ENCODE measurements at regions not wholly inside any gene's neighbourhood (a gene's known extent, or its start where the extent isn't known, plus 50 kb on each side); places are given as distances from the start of the nearest gene placed in this dataset.

DNA sequence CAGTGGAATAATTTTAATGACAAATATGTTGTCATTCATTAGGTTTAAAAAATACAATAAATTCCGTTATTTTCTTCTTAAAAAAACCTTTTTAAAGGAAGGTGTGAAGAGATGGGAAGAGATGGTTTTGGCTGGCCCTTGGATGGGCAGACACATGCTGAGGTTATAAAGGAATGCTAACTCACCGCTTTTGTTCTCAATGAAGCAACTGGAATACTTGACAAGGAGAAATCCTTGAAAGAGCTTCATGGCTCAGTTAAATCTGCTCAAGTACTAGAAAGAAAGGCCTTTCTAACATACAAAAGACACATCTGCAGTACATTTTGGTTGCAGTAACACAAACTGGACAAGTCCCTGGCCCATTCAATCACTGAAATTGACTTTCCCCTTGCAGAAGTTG lies 158.3 kb upstream of the KCNJ16 start:
- Mint-ChIP-seq H3K27me3 (no peaks in the 10 kb centered on the region), H3K4me1 (no peaks in the 10 kb centered on the region), H3K36me3 (peaks cover 0 to 4% of the 10 kb centered on the region in 2 donors), H3K4me3 (no peak overlapping the region), H3K9me3 (peaks cover 0 to 19% (median 3%) of the 10 kb centered on the region in 7 donors), H3K27ac (no peak overlapping the region)
- ATAC-seq (ENCODE audit: low read depth in 2 of 2) (no peak), DNase-seq (no peak)

GRCh38 chr17:69918164-69918563 lies 156.9 kb upstream of the KCNJ16 start:
- peaks cover 0 to 4% of the 10 kb centered on the region in 2 donors for H3K36me3 Mint-ChIP-seq
- no peaks in the 10 kb centered on the region for H3K27me3 Mint-ChIP-seq
- no peak overlapping the region for H3K27ac Mint-ChIP-seq
- H3K4me1 Mint-ChIP-seq, result no peaks in the 10 kb centered on the region
- DNase-seq, result no peak
- H3K9me3 Mint-ChIP-seq, result peaks cover 0 to 19% (median 3%) of the 10 kb centered on the region in 7 donors
- ATAC-seq (ENCODE audit: low read depth in 2 of 2), result no peak
- no peak overlapping the region for H3K4me3 Mint-ChIP-seq

- Mint-ChIP-seq H3K36me3 (peaks cover 0 to 4% of the 10 kb centered on the region in 2 donors), H3K27ac (no peak overlapping the region), H3K27me3 (no peaks in the 10 kb centered on the region)
Observed at GRCh38 chr17:69919789-69920188, 155.2 kb upstream of the KCNJ16 start.

DNA sequence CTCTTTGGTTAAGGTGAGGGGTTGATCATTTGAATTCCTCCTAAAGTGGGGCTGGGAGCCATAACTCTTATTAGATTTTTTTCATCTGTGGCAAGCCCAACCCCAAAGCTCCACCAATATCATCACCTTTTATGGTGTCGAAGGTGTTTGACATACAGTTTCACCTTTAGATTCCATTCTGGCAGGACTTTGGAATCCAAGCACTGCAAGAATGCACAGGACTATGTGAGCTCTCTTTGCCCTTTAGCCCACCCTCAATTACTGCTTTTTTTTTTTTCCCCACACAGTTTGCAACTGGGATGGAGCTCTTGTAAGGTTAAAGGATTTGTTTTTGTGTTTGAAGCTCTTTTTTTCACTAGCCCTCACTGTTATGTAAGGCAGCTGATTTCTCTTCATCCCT lies 154.0 kb upstream of the KCNJ16 start:
- Mint-ChIP-seq H3K36me3 (peaks cover 0 to 5% of the 10 kb centered on the region in 2 donors), H3K4me3 (peak overlapping the region in 1 of 8 donors; percentile 14), H3K9me3 (peaks cover 0 to 19% (median 3%) of the 10 kb centered on the region in 7 donors), H3K4me1 (no peaks in the 10 kb centered on the region), H3K27ac (peak overlapping the region in 1 of 6 donors; percentile 34), H3K27me3 (no peaks in the 10 kb centered on the region)
- no peak for DNase-seq
- ATAC-seq (ENCODE audit: low read depth in 2 of 2), result no peak

More at GRCh38 chr17:69919789-69920188, 155.2 kb upstream of the KCNJ16 start:
- peaks cover 0 to 19% (median 3%) of the 10 kb centered on the region in 7 donors for H3K9me3 Mint-ChIP-seq
- H3K4me1 Mint-ChIP-seq, result no peaks in the 10 kb centered on the region
- no peak for DNase-seq
- ATAC-seq (ENCODE audit: low read depth in 2 of 2), result no peak
- H3K4me3 Mint-ChIP-seq, result no peak overlapping the region

- no peak overlapping the region for H3K27ac Mint-ChIP-seq
Observed at GRCh38 chr17:69928611-69929010, 146.4 kb upstream of the KCNJ16 start.

GRCh38 chr17:69936996-69937395 lies 138.0 kb upstream of the KCNJ16 start:
- Mint-ChIP-seq H3K27me3 (no peaks in the 10 kb centered on the region), H3K4me3 (no peak overlapping the region), H3K36me3 (no peaks in the 10 kb centered on the region), H3K27ac (no peak overlapping the region), H3K9me3 (peaks cover 0 to 9% (median 0%) of the 10 kb centered on the region in 7 donors), H3K4me1 (no peaks in the 10 kb centered on the region)
- DNase-seq (no peak), ATAC-seq (ENCODE audit: low read depth in 2 of 2) (no peak)

More at GRCh38 chr17:69928611-69929010, 146.4 kb upstream of the KCNJ16 start:
- DNase-seq (no peak), ATAC-seq (ENCODE audit: low read depth in 2 of 2) (no peak)
- Mint-ChIP-seq H3K36me3 (peaks cover 0 to 3% of the 10 kb centered on the region in 2 donors), H3K4me3 (no peak overlapping the region), H3K4me1 (no peaks in the 10 kb centered on the region), H3K9me3 (peaks cover 0 to 8% (median 4%) of the 10 kb centered on the region in 7 donors), H3K27me3 (no peaks in the 10 kb centered on the region)

DNA sequence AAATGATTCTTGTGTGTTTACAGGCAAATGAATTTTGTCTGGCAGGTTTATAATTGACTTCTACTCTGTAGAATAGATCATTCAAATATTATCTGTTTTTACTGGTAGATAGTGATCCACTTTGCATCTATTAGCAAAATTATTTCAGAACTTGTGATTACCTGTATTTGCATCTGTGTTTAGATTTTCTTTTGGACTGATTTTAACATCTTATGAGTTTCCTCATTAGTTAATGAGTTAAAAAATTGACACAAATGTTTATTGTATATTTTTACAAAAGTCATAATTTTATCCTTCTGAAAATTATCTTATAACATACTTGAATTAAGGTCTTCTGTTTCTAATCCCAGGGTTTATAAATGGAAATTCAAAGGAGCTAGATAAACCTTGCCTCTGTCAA lies 132.0 kb upstream of the KCNJ16 start:
- H3K27me3 Mint-ChIP-seq, result no peaks in the 10 kb centered on the region
- no peak for DNase-seq
- peaks cover 0 to 3% (median 0%) of the 10 kb centered on the region in 7 donors for H3K9me3 Mint-ChIP-seq
- no peak overlapping the region for H3K4me3 Mint-ChIP-seq
- H3K4me1 Mint-ChIP-seq, result peaks cover 0 to 10% (median 7%) of the 10 kb centered on the region in 3 donors
- no peak overlapping the region for H3K27ac Mint-ChIP-seq
- no peak for ATAC-seq (ENCODE audit: low read depth in 2 of 2)
- no peaks in the 10 kb centered on the region for H3K36me3 Mint-ChIP-seq

- Mint-ChIP-seq H3K9me3 (no peaks in the 10 kb centered on the region), H3K4me3 (no peak overlapping the region), H3K4me1 (peaks cover 0 to 10% (median 7%) of the 10 kb centered on the region in 3 donors), H3K27me3 (no peaks in the 10 kb centered on the region), H3K36me3 (no peaks in the 10 kb centered on the region), H3K27ac (no peak overlapping the region)
- no peak for DNase-seq
- ATAC-seq (ENCODE audit: low read depth in 2 of 2), result no peak
Observed at GRCh38 chr17:69944406-69944805, 130.6 kb upstream of the KCNJ16 start.

GRCh38 chr17:69945698-69946185 lies 129.3 kb upstream of the KCNJ16 start:
- H3K36me3 Mint-ChIP-seq, result no peaks in the 10 kb centered on the region

DNA sequence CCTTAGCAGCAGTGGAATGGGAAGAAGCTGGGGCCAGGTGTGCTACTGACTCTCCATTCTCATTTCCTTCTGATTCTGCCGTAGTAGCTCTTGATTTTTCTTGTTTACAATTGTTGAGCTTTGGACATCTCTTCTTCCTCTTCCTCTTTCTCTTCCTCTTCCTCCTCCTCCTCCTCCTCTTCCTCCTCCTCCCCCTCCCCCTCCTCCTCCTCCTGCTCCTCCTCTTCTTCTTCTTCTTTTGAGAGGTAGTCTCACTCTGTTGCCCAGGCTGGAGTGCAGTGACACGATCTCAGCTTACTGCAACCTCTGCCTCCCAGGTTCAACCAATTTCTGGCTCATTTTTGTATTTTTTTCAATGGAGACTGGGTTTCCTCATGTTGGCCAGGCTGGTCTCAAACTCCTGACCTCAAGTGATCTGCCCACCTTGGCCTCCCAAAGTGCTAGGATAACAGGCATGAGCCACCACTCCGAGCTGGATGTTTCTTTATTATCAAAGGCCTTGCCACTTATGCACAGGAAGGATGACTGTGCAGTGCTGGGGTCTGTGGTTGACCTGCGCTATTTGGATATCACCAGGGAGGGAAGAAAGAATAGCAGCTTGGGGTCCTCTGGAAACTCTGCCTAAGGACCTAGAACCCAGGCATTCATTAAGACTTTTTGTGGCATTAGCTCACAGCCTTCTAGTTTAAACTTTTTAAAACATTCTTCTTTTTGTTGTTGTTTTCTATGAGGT lies 127.8 kb upstream of the KCNJ16 start:
- H3K9me3 Mint-ChIP-seq, result no peaks in the 10 kb centered on the region
- no peaks in the 10 kb centered on the region for H3K27me3 Mint-ChIP-seq
- H3K4me3 Mint-ChIP-seq, result no peak overlapping the region
- H3K27ac Mint-ChIP-seq, result peak overlapping the region in 1 of 6 donors; percentile 41
- no peak for ATAC-seq (ENCODE audit: low read depth in 2 of 2)
- H3K4me1 Mint-ChIP-seq, result peaks cover 0 to 10% (median 7%) of the 10 kb centered on the region in 3 donors
- H3K36me3 Mint-ChIP-seq, result no peaks in the 10 kb centered on the region
- DNase-seq, result no peak

More at GRCh38 chr17:69945698-69946185, 129.3 kb upstream of the KCNJ16 start:
- no peak for ATAC-seq (ENCODE audit: low read depth in 2 of 2)
- peaks cover 0 to 10% (median 7%) of the 10 kb centered on the region in 3 donors for H3K4me1 Mint-ChIP-seq
- no peaks in the 10 kb centered on the region for H3K27me3 Mint-ChIP-seq
- no peak overlapping the region for H3K4me3 Mint-ChIP-seq
- no peaks in the 10 kb centered on the region for H3K9me3 Mint-ChIP-seq
- H3K27ac Mint-ChIP-seq, result no peak overlapping the region
- no peak for DNase-seq

- ATAC-seq (ENCODE audit: low read depth in 2 of 2) (no peak), DNase-seq (no peak)
- Mint-ChIP-seq H3K36me3 (no peaks in the 10 kb centered on the region), H3K27ac (no peak overlapping the region), H3K4me3 (no peak overlapping the region), H3K4me1 (peaks cover 0 to 10% (median 7%) of the 10 kb centered on the region in 3 donors), H3K27me3 (no peaks in the 10 kb centered on the region), H3K9me3 (peaks cover 0 to 5% (median 0%) of the 10 kb centered on the region in 7 donors)
Observed at GRCh38 chr17:69948406-69948805, 126.6 kb upstream of the KCNJ16 start.

GRCh38 chr17:69949496-69949895 lies 125.5 kb upstream of the KCNJ16 start:
- H3K9me3 Mint-ChIP-seq, result peaks cover 0 to 5% (median 0%) of the 10 kb centered on the region in 7 donors

DNA sequence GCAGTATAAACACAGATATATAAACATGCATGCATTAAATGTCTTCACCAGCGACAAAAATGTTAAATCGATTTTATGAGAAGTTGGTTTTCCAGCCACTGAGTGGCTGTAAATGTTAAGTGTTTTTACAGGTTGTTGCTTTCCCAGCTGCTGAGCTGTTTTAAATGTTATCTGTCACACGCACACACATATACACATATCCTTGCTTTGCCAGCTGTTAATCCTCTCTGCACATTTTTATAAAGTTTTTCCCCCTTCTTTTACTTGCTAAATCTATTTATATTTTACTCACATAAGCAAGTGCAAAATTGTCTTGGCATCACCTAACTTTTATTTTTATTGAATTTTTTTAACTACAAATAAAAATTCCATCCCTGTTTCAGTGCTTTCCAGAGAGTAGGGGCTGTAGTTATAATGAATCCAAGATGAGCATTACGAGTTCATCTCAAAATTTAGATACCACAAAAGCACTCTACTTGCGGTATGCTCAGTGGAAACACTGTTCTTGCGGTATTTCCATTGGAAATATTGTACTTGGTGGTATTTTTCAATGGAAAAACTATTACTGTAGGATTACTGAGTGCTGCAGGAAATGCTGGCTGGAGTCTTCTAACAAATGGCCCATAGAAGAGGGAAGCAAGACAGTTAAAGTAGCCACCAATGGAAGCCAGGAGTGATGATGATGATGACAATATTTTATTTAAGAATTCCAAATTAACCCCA lies 124.9 kb upstream of the KCNJ16 start:
- ATAC-seq (ENCODE audit: low read depth in 2 of 2), result no peak
- peaks cover 0 to 5% (median 0%) of the 10 kb centered on the region in 7 donors for H3K9me3 Mint-ChIP-seq
- DNase-seq, result no peak
- H3K27me3 Mint-ChIP-seq, result no peaks in the 10 kb centered on the region
- H3K4me1 Mint-ChIP-seq, result peaks cover 0 to 10% (median 7%) of the 10 kb centered on the region in 3 donors
- no peaks in the 10 kb centered on the region for H3K36me3 Mint-ChIP-seq
- H3K4me3 Mint-ChIP-seq, result no peak overlapping the region
- no peak overlapping the region for H3K27ac Mint-ChIP-seq

More at GRCh38 chr17:69949496-69949895, 125.5 kb upstream of the KCNJ16 start:
- ATAC-seq (ENCODE audit: low read depth in 2 of 2) (no peak), DNase-seq (no peak)
- Mint-ChIP-seq H3K36me3 (no peaks in the 10 kb centered on the region), H3K27ac (no peak overlapping the region), H3K4me3 (no peak overlapping the region), H3K4me1 (peaks cover 0 to 10% (median 7%) of the 10 kb centered on the region in 3 donors), H3K27me3 (no peaks in the 10 kb centered on the region)

Measured in naive B cell (primary cell).